Activated naive CD8-positive, alpha-beta T cell treated with anti-CD3 and anti-CD28 coated beads, Interleukin-2, amount 10 ng/mL, durations not matched to agents 7 days and 5 days (primary cell): ENCODE measurements at regions not wholly inside any gene's neighbourhood (a gene's known extent, or its start where the extent isn't known, plus 50 kb on each side); places are given as distances from the start of the nearest gene placed in this dataset.

Source experiments
- ATAC-seq: fragments of 150-1000 bp; cut with Tn5 transposase; one replicate; pipeline ENCODE4 v1.10.0; 2021; ENCODE audit warnings: low read depth, moderate library complexity
- POLR2A ChIA-PET: fragments of 350-600 bp; sonication (Branson Sonifier 250); formaldehyde crosslinking; loops from one replicate; lab custom pipeline; 2021; ENCODE audit warnings: antibody characterized with exemption; lab: Charles Lee
- DNase-seq: peaks from one replicate; pipeline ENCODE4 v3.0.0; 2021
- H3K27ac Mint-ChIP-seq: one replicate; pipeline ENCODE4 v1.8.0; 2022; ENCODE audit warnings: mild to moderate bottlenecking, mixed read lengths
- H3K27me3 Mint-ChIP-seq: one replicate; pipeline ENCODE4 v1.8.0; 2022; ENCODE audit warnings: mild to moderate bottlenecking, moderate library complexity, mixed read lengths
- H3K36me3 Mint-ChIP-seq: one replicate; pipeline ENCODE4 v1.8.0; 2021; ENCODE audit warnings: mild to moderate bottlenecking, mixed read lengths
- H3K4me1 Mint-ChIP-seq: one replicate; pipeline ENCODE4 v1.8.0; 2021; ENCODE audit warnings: mixed read lengths
- H3K4me3 Mint-ChIP-seq: one replicate; pipeline ENCODE4 v1.8.0; 2022; ENCODE audit warnings: mild to moderate bottlenecking, moderate library complexity, mixed read lengths
- H3K9me3 Mint-ChIP-seq: one replicate; pipeline ENCODE4 v1.8.0; 2021; ENCODE audit warnings: mixed read lengths

DNA sequence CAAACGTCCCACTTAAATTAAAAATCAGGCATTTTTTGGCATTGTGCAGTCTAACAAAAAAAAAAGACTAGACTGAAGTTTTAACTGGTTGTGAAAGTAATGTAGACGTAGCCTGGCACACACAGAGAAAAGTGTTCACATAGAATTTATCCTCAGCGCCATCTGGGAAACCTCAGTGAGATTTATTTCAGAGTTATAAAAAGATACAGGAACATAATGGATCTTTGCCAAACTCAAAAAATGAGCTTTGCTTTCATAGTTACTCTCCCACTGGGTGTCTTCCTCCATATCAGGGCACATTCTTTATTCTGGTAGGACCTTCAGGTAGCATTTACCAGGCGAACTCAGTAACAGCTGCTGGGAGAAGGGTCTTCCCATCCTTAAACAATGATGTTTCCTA, 532.4 kb upstream of the SALL3 start:
- Mint-ChIP-seq H3K4me3 (no peak overlapping the region), H3K27me3 (no peaks in the 10 kb centered on the region), H3K36me3 (no peaks in the 10 kb centered on the region), H3K27ac (no peak overlapping the region), H3K4me1 (no peaks in the 10 kb centered on the region), H3K9me3 (no peaks in the 10 kb centered on the region)
- POLR2A ChIA-PET: no interaction called here
- DNase-seq (no peak), ATAC-seq (no peak)

DNA sequence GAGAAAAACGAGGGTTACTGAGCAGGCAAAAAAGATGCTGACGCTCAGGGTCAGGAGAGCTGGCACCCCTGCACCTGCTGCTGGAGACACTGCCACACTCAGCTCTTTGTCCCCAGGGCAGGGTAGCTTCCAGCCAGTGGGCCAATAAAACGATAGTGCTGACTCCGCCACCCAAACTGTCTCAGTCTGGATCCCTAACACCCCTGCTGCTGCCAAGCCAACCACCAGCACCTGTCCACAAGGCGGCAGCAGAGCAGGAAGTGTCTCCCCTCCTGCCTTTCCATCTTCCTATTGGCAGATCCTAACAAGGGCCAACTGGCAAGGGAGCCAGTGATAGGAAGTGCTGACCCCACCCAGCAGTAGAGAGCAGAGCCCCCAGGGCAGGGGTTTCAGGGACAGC, 531.5 kb upstream of the SALL3 start:
- no peak overlapping the region for H3K4me3 Mint-ChIP-seq
- no peaks in the 10 kb centered on the region for H3K4me1 Mint-ChIP-seq
- DNase-seq (no peak), ATAC-seq (no peak)
- POLR2A ChIA-PET: no interaction called here
- no peaks in the 10 kb centered on the region for H3K36me3 Mint-ChIP-seq
- H3K9me3 Mint-ChIP-seq: no peaks in the 10 kb centered on the region
- H3K27me3 Mint-ChIP-seq: no peaks in the 10 kb centered on the region
- no peak overlapping the region for H3K27ac Mint-ChIP-seq

DNA sequence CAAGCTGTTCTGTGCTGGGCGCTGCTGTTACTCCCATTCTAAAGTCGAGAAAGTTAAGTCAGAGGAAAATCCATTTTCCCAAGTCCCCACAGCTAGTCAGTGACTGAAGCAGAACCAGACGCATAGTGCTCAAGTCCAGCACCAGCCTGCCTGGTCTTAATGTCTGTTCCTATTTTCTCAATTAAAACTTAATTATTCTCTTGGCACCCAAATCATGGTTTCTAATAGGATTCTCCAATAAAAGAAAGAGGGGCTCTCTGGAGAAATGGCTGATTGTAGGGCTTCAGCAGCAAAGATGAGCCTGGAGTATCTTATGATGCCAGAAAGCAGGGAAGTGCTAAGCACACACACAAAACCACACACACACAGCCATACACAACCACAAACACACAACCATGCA, 531.0 kb upstream of the SALL3 start:
- POLR2A ChIA-PET: no interaction called here
- ATAC-seq (no peak), DNase-seq (no peak)
- Mint-ChIP-seq H3K27ac (no peak overlapping the region), H3K9me3 (no peaks in the 10 kb centered on the region), H3K36me3 (no peaks in the 10 kb centered on the region), H3K4me1 (no peaks in the 10 kb centered on the region), H3K4me3 (no peak overlapping the region), H3K27me3 (no peaks in the 10 kb centered on the region)

DNA sequence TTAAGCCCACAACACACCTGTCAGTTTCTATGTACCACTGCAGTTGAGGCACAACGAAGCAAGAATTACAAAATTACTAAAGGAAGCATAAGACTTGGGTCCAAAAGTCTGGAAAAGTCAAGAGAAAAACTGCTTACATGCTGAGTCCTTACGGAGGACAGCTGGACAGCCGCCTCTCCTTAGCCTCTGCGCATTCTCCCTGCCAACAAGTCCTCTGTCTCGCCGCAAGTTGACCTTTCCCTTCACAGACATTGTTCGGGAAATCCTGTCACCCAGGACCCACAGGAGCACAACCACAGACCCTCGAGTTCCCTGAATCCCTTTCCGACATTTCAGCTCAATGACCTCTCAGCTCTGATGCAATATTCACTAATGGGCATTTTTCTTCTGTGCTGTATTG, 525.4 kb upstream of the SALL3 start:
- Mint-ChIP-seq H3K4me3 (no peak overlapping the region), H3K4me1 (peaks cover 3% of the 10 kb centered on the region)

DNA sequence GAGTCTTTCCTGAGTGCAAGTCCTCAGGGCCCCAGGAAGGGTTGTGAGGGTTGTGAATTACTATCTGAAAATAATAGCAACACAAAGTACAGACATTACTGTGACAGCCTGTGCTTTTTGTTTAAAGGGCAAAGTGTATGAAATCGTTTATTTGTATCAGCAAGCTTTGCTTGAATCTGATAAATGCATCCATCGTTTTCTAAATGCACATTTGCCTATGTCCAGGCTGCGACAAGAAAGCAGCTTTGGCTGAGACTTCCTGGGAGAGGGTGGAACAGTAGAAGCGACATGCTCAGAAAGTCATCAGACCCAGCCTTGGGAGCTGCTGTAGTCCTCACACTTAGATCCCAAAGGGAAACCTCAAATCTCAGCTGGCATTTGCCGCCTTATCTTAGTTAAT, 524.2 kb upstream of the SALL3 start:
- POLR2A ChIA-PET: no interaction called here
- no peak overlapping the region for H3K27ac Mint-ChIP-seq
- no peak for DNase-seq
- no peaks in the 10 kb centered on the region for H3K36me3 Mint-ChIP-seq
- no peaks in the 10 kb centered on the region for H3K9me3 Mint-ChIP-seq
- no peak overlapping the region for H3K4me3 Mint-ChIP-seq
- ATAC-seq: no peak
- H3K27me3 Mint-ChIP-seq: no peaks in the 10 kb centered on the region
- peaks cover 3% of the 10 kb centered on the region for H3K4me1 Mint-ChIP-seq

More for the DNA sequence above, 525.4 kb upstream of the SALL3 start:
- POLR2A ChIA-PET: no interaction called here
- DNase-seq: no peak
- Mint-ChIP-seq H3K9me3 (no peaks in the 10 kb centered on the region), H3K27me3 (no peaks in the 10 kb centered on the region), H3K36me3 (no peaks in the 10 kb centered on the region), H3K27ac (no peak overlapping the region)
- ATAC-seq: no peak

DNA sequence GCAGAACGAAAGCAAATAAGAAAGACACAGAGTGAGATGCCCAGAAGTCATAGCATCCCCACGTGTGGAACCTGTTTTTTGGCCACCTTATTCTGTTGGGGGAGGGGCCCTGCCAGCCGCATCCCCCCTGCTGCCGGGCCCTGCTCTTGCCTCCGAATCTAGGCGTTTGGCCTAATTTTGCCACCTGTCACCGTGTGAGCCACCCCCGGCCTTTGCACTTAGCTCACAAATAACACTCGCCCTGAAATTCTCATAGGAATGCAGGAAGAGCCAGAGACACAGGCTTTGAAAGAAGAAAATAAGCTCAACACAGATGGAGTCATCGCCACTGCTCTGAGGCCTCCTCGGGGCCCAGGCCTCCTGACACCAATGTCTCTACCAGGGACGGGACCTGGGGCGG, 522.6 kb upstream of the SALL3 start:
- Mint-ChIP-seq H3K36me3 (no peaks in the 10 kb centered on the region), H3K4me3 (no peak overlapping the region), H3K9me3 (no peaks in the 10 kb centered on the region), H3K4me1 (peaks cover 3% of the 10 kb centered on the region), H3K27me3 (no peaks in the 10 kb centered on the region), H3K27ac (no peak overlapping the region)
- ATAC-seq: no peak
- POLR2A ChIA-PET: no interaction called here
- DNase-seq: no peak

DNA sequence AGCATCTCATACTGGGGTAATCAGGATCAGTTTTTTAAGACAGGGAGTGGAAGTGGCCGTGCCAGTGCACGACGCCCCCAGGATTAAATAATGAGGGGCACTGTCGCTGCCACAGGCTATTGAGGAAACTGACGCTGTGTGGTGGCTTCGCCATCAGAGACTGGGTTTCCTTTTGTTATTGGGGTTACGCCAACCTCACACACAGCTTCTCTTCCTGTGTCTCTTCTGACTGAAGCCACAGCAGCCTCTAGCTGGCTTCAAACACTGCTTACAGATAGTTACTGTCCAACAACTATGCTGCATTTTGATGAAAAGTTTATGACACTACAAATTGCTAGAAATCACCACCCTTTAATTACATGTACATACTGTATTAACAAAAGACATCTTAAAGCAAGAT, 521.9 kb upstream of the SALL3 start:
- H3K4me3 Mint-ChIP-seq: no peak overlapping the region
- peak; percentile 42 for ATAC-seq
- no peaks in the 10 kb centered on the region for H3K36me3 Mint-ChIP-seq
- POLR2A ChIA-PET: no interaction called here
- no peaks in the 10 kb centered on the region for H3K9me3 Mint-ChIP-seq
- no peak overlapping the region for H3K27ac Mint-ChIP-seq
- no peak for DNase-seq
- H3K4me1 Mint-ChIP-seq: peaks cover 3% of the 10 kb centered on the region
- no peaks in the 10 kb centered on the region for H3K27me3 Mint-ChIP-seq

DNA sequence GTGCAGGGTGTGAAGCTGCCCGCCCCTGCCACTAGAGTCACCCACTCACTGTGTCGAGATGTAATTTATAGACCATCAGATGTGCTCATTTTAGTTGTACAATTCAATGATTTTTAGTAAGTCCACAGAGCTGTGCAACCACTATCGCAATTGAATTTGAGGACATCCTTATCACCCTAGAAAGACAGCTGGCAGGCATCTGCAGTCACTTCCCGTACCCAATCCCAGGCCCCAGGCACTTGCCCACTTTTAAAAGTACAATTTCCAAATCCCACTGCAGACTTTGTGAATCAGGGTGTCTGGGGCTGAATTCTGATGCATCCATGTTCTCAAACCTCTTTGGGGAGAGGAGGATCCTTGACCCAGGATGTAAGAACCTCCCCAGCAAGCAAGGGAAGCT, 521.3 kb upstream of the SALL3 start:
- Mint-ChIP-seq H3K36me3 (no peaks in the 10 kb centered on the region), H3K27me3 (no peaks in the 10 kb centered on the region), H3K9me3 (no peaks in the 10 kb centered on the region), H3K4me1 (peaks cover 3% of the 10 kb centered on the region), H3K27ac (no peak overlapping the region), H3K4me3 (no peak overlapping the region)
- ATAC-seq (no peak), DNase-seq (no peak)
- POLR2A ChIA-PET: no interaction called here

DNA sequence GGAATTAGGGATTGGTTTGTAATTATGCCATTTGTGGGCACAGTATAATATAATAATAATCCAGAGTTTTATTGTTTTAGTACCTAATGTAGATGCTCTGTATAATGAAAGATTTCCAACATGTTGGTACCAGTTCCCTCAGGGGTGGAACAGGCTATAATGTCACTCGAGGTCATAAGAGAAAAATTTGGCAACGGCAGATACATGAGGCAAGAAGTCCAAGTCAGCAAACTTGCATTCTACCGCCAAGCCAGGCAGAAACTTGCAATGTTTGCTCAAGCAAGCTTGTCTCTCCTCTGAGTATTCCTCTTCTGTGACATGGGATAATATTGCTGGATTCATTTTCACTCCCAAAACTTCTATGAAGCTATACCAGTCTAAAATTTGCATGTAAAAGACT, 520.0 kb upstream of the SALL3 start:
- Mint-ChIP-seq H3K27ac (no peak overlapping the region), H3K9me3 (no peaks in the 10 kb centered on the region), H3K4me1 (peaks cover 3% of the 10 kb centered on the region), H3K36me3 (no peaks in the 10 kb centered on the region), H3K27me3 (no peaks in the 10 kb centered on the region), H3K4me3 (no peak overlapping the region)
- POLR2A ChIA-PET: no interaction called here
- no peak for ATAC-seq
- DNase-seq: no peak

DNA sequence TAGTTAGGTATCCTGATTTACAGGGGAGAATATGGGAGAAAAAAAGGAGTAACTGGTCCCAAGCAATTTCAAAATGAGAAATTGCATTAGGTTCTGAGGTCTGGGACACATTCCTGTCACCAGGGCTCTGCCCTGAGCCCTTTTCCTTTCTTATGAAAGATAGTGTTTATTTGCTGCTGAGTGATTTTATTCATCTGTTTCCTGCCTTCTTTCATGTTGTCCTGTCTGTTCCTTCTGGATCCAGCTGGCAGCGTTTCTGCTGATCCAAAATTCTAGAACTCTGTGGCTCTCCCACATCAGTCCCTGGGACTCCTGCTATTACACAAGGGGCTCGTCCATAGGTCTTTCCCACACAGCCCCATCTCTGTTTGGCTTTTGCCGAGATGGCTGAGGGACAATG, 519.1 kb upstream of the SALL3 start:
- Mint-ChIP-seq H3K4me3 (no peak overlapping the region), H3K9me3 (peaks cover 4% of the 10 kb centered on the region), H3K4me1 (peaks cover 3% of the 10 kb centered on the region), H3K27ac (no peak overlapping the region), H3K36me3 (no peaks in the 10 kb centered on the region), H3K27me3 (no peaks in the 10 kb centered on the region)
- POLR2A ChIA-PET: no interaction called here
- DNase-seq (no peak), ATAC-seq (no peak)

DNA sequence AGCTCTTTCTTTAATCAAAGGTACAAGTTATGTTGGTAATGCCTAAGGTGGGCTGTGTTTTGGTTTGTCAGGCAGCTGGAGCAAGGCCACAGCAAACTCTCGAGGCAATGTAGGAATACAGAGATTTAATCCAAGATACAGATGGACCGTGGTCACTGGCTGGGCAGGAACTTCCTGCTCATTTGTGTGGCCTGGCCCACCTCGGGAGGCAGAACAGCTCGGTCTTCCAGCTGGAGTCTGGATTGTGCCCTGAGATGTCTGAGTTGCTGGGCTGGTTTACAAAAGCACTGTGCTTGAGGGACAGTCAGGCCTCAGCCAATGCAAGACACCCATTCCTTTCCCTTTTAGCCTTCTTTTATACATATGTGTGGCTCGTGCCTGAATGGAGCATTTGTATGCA, 506.1 kb upstream of the SALL3 start:
- ATAC-seq (no peak), DNase-seq (no peak)
- no peaks in the 10 kb centered on the region for H3K36me3 Mint-ChIP-seq
- H3K9me3 Mint-ChIP-seq: peaks cover 2% of the 10 kb centered on the region
- POLR2A ChIA-PET: no interaction called here
- no peaks in the 10 kb centered on the region for H3K4me1 Mint-ChIP-seq
- no peaks in the 10 kb centered on the region for H3K27me3 Mint-ChIP-seq
- H3K4me3 Mint-ChIP-seq: no peak overlapping the region
- no peak overlapping the region for H3K27ac Mint-ChIP-seq

DNA sequence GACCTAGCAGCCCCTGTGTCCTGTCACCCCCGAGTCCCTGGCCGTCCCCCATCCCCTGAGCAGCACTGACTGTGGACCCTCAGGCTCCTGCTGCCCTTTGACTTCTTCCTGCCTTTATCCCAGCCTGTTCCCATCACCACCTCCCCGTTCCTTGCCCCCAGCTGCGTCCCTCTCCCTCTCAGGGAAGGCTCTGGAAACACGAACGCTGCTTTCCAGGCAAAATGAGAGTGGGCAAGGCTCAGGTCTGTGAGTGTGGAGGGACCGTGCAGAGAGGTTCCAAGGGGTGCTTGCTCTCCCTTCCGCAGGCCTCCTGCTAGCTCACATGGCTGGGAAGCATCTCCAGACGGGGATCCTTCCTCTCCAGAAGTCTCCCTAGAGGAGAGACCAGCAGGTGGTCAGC, 501.8 kb upstream of the SALL3 start:
- peaks cover 2% of the 10 kb centered on the region for H3K9me3 Mint-ChIP-seq
- H3K4me3 Mint-ChIP-seq: no peak overlapping the region
- ATAC-seq (no peak), DNase-seq (no peak)
- no peaks in the 10 kb centered on the region for H3K36me3 Mint-ChIP-seq
- H3K27me3 Mint-ChIP-seq: no peaks in the 10 kb centered on the region
- POLR2A ChIA-PET: no interaction called here
- H3K4me1 Mint-ChIP-seq: no peaks in the 10 kb centered on the region
- H3K27ac Mint-ChIP-seq: no peak overlapping the region

DNA sequence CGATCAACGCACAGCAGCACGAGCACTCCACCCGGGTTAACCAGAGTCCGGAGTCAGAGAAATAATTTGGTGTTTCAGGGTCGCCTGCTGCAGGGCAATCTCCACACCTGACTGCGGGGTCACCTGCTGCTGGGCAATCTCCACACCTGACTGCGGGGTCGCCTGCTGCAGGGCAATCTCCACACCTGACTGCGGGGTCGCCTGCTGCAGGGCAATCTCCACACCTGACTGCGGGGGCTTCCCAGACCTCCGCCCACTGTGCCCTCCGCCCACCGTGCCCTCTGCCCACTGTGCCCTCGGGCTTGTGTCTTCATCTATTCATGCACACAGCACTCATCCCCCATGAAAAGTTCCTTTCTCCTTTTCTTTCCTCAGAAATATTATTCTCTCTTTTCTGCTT, 500.2 kb upstream of the SALL3 start:
- Mint-ChIP-seq H3K27me3 (no peaks in the 10 kb centered on the region), H3K9me3 (peaks cover 2% of the 10 kb centered on the region), H3K27ac (no peak overlapping the region)

DNA sequence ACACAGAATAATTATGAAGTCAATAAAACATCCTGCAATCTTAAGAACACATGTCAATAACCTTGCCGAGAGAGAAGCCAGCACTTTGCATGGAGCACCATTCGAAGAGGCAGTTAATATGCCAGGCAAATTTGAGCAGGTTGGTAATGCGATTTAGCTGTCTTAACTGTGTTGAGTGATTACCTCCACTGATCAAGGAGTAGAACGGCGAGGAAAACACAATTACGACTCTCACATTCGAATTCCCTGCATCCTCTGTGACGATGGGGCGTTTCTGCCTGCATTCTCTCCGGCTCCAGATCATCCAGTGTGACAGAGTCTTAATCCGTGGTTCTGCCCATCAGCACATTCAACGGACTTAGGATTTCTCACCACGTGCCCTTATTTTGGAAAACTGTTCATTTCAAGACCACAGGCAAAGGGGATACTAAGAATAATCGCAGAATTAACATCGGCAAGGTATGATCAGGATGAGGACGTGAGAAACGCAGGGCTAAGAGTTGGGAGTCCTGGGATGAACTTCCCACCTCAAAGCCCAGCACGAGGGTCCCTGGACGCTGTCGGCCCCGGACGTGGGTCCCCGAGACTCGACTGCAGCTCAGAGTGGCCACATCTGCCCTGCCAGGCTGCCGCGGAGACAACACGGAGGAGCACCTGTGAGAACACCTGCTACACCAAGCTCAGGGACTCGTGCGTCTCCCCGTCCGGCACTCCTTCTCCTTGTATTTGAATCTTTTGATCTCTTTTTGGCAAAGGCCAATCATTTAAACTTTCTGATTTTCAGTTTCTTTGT, 499.2 kb upstream of the SALL3 start:
- Mint-ChIP-seq H3K4me1 (no peaks in the 10 kb centered on the region), H3K27me3 (no peaks in the 10 kb centered on the region), H3K36me3 (no peaks in the 10 kb centered on the region), H3K4me3 (no peak overlapping the region), H3K9me3 (peaks cover 2% of the 10 kb centered on the region), H3K27ac (no peak overlapping the region)
- ATAC-seq (no peak), DNase-seq (no peak)
- POLR2A ChIA-PET: no interaction called here

More for the DNA sequence above, 500.2 kb upstream of the SALL3 start:
- ATAC-seq (no peak), DNase-seq (no peak)
- POLR2A ChIA-PET: no interaction called here
- Mint-ChIP-seq H3K4me1 (no peaks in the 10 kb centered on the region), H3K36me3 (no peaks in the 10 kb centered on the region), H3K4me3 (no peak overlapping the region)

DNA sequence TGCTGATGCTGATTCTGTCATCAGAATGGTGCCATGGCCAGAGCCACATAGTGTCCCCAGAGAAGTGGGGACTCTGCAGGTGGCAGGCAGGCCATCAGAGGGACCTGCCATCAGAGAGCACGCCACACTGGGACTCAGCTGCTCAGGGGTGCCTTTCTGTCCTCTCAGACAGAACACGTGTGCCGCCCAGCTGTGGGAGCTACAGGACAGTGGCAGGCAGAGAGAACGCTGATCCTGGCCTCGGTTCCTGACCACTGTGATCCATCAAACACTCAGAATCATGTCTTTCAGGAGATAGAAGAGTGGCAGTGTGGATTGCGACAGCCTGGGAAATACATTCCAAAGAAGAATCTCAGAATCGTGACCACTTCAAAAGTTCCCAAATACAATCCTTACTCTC, 497.2 kb upstream of the SALL3 start:
- H3K27me3 Mint-ChIP-seq: no peaks in the 10 kb centered on the region
- H3K36me3 Mint-ChIP-seq: no peaks in the 10 kb centered on the region
- H3K9me3 Mint-ChIP-seq: no peaks in the 10 kb centered on the region
- POLR2A ChIA-PET: no interaction called here
- ATAC-seq (no peak), DNase-seq (no peak)
- H3K27ac Mint-ChIP-seq: no peak overlapping the region
- H3K4me1 Mint-ChIP-seq: no peaks in the 10 kb centered on the region
- no peak overlapping the region for H3K4me3 Mint-ChIP-seq
